NCI-H2227 treated with DMSO at 0.1 percent for 48 hours (cell line): ENCODE measurements at regions not wholly inside any gene's neighbourhood (a gene's known extent, or its start where the extent isn't known, plus 50 kb on each side); places are given as distances from the start of the nearest gene placed in this dataset.

Source experiments
- DNase-seq: peaks from one replicate; lab custom pipeline; 2025; lab: John Stamatoyannopoulos, UW

- no peak for DNase-seq
Observed at GRCh38 chr2:64854773-64855237, 134.4 kb upstream of the SLC1A4 start.

GRCh38 chr2:64857581-64858471 lies 131.4 kb upstream of the SLC1A4 start:
- DNase-seq: no peak

GRCh38 chr2:64858541-64859311 lies 130.5 kb upstream of the SLC1A4 start:
- no peak for DNase-seq

DNA sequence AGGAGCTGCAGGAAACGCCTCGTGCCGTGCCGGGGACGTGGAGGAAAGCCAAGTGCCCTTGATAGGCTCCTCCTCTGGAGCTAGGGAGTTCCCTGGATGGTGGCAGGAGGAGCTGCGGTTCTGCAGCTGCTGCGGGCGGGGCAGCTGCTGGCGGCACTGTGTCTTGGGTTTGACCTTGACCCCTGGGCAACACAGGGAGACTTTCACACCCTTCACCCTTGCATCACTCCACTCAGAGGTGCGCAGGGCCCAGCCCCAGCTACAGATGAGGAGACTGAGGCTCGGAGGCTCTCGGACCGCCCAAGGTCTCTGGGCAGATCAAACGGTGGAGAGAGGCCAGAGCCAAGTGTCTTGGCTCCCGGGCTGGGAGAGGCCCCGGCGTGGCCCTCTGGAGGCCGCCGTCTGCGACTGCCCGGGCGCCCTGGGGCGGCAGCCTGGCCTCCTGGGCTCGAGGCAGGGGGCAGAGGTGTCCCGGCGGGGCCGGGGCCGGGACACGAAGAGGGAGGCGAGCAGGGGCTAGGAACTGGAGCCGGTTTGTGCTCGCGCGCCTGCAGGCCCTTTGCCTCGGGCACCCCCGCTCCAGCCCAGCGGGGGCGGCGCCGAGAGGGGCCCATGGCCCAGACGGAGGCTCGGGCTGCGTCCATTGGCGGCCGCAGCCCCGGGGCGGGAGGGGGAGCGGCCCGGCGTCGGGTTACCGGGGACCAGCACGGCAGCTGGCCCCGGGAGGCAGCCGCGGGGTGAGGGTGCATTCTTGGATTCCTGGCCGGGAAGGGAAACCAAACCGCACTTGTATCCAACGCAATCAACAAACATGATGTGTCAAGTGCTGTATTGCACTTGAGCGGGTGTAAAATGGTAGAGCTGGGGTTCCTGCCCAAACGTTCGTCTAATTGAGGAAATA lies 129.6 kb upstream of the SLC1A4 start:
- no peak for DNase-seq

DNA sequence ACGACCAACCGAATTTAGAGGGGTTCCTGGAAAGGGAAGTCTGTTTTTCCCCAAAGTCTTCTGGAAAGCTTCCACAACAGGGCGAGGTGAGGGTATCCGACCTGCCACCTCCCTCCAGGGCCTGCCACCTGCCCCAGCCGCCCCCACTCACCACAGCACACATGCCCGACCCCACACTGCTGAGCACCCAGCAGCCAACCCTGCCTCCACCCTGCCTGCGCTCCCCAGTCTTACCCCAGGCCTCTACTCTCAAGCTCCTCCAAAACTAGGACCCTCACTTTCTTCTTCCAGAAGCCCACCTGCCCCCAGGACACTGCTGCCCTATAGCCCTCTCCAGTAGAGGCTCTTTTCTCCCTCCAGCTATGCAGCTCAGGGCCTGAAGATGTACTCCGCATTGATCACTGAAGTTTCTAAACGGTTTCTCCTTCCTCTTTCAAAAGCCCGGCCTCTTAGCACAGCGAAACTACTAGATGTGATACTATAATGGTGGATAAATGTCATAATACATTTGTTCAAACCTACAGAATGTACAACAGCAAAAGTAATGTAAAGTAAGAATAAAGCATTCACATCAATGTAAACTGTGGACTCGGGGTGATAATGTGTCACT lies 128.8 kb upstream of the SLC1A4 start:
- no peak for DNase-seq

- no peak for DNase-seq
Observed at GRCh38 chr2:64860936-64861335, 128.3 kb upstream of the SLC1A4 start.

DNA sequence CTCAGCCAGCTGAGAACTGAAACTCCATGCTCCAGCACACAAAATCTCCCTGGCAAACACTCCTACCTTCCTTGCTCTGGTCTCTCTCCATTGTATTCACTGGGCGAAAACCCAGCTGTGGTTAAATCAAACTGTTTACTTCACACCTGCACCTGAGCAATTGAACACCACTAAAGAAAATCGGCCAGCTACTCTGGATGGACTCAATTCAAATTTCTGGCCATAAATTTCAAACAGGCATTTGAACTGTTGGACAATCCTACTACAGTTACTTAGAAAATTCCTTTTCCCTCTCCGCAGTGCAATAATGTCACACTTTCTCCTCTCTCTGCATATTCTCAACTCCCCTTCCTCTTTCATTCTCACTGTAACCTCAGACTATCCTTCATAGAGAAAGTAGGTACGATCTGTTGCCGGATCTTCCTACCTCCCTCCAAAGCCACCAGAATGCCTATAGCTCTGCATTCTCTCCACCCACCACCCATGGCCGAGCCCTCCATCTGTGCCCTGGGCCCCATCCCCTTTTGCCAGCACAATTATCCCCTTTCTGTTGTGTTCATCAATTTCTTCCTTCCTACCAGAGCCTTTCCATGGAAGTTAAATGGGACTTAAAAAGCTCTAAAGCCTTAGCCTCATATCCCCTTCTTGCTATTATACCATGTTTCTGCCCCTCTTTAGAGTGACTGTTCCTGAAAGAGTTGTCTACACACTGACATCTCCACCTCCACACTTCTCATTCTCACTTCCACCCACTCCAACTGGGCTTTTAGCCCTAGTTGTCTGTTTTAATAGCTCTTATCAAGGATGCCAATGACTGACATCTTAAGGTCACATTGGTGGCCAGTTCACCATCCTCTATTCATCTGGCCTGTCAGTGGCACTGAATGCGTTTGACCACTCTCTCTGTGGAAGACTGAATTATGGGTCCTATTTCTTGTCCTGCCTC lies 127.5 kb upstream of the SLC1A4 start:
- no peak for DNase-seq

DNA sequence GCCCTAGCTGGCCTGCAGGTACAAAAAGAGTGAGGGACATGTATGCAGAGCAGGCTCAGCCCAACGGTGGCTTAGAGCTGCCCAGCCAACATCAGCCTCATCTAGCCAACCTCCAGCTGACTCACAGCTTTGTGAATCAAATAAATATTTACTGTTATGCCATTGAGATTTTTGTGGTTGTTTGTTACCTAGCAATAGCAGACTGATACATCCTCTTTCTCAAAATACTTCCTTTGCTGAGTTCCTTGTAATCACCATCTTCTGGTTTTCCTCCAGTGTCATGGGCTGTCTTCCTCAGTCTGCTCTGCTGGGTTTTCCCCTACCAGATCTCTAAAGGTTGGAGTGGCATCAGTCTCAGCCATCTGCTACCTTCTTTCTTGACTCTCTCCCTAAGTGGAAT lies 126.6 kb upstream of the SLC1A4 start:
- no peak for DNase-seq

DNA sequence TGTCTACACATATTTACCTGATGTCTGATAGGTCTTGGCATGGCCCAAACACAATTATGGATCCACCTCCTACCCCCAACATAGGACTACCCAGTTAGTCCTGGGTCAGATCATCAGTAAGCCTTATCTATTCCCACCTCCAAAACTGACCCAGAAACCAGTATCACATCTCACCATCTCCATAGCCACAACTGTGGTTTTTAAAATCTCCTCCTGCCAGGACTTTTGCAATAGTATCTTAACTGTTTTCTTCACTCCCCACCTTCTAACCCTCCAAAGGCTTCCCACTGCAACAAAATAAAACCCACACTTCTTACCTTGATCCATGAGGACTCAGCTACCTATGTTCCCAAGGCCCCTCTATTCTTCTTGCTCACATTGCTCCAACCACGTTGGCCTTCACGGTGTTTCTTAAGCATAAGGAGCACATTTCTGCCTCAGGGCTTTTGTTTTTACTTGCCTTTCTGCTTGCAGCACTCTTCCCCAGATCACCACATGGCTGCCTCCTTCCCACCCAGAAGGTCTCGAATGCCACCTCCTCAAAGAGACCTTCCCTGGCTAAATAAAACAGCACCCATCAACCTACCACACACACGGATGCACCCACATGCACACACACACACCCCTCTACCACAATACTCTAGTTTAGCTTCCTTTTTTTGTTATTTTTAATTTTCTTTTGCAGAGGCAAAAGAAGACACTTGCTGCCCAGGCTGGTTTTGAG lies 125.9 kb upstream of the SLC1A4 start:
- no peak for DNase-seq

DNA sequence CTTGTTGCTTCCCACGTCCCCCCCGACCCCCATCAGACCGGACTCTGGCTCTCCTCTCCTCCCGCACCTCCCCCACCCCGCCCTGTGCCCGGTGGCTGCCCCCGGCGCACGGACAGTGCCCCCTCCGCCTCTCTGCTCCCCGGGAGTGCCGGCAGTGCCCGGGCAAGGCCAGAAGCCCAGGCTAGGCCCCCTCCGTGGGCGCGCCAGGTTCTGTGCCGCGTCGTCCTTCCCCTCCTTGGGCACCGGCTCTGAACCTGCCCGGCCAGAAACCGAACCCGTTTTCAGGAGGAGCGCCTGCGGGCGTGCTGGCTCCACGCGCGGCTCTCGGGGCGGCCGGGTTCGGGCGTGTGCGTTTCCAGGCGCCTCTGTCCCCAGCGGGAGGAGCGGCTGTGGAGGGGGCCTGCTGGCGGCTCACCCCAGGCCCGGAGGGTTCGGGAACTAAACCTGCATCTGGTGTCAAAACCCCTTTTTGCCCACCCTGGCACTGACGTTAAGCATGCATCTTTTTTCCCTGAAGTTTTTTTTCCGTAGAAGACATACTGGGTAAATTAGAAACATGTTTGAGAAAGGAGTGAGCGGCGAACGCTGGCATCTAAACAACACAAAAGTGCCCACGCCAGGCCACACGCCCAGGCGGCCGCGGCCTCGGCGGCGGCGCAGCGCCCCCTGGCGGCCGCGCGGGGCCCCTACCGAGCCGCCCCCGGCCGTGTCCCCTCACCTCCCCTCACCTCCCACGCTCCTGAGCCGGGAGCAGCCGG lies 123.9 kb upstream of the SLC1A4 start:
- peak; percentile 52 for DNase-seq

- DNase-seq: no peak
Observed at GRCh38 chr2:64865831-64866345, 123.3 kb upstream of the SLC1A4 start.

- no peak for DNase-seq
Observed at GRCh38 chr2:64866797-64867196, 122.4 kb upstream of the SLC1A4 start.

DNA sequence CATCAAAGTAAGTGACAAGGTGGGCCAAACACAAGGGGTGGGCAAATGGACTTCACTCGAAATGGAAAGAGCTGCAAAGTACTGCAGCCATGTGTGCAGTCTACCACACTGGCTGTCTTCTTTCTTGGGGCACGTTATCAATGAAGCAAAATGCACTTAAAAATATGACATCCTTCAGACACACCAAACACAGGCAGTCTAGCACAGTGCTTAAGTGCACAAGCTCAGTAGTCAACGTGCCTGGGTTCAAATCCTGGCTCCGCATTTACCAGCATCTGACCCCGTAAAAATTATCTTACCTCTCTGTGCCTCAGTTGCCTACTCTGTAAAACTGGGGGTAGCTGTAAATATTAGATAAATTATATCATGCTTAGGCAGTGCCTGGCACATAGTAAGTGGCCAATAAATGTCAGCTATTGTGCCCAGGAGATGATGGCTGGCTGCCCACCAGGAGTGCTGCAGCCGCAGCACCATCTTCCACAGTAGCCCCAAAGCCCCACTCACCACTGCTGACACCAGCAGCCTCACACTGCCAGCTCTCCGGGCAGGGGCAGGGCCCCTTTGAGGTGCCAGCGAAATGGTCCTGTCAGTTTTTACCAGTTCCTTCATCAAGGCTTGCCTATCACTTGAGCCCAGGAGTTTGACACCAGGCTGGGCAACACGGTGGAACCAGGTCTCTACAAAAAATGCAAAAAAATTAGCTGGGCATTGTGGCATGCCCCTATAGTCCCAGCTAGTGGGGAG lies 121.8 kb upstream of the SLC1A4 start:
- DNase-seq: no peak

GRCh38 chr2:64869126-64869525 lies 120.1 kb upstream of the SLC1A4 start:
- no peak for DNase-seq

DNA sequence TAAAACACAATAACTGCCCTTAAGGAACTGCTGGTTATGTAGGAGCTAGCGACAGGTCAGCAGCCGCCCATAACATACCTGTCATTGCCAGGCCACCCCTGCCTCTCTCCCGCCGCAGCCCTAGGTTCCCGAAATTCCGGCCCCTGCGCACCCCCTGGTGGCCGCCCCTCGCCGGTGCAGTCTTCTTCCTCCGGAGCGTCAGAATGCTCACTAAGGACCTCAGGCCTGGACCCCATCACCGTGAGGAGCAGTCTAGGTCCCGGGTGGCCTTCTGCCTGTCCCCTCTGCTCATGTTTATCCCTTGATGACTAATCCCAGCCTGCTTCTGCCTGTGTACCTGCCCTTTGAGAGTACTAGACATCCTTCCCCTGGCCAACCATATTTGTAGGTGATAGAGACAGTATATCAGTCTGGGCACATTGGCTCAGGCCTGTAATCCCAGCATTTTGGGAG lies 115.7 kb upstream of the SLC1A4 start:
- DNase-seq: peak; percentile 53

- DNase-seq: no peak
Observed at GRCh38 chr2:64874593-64874992, 114.6 kb upstream of the SLC1A4 start.

DNA sequence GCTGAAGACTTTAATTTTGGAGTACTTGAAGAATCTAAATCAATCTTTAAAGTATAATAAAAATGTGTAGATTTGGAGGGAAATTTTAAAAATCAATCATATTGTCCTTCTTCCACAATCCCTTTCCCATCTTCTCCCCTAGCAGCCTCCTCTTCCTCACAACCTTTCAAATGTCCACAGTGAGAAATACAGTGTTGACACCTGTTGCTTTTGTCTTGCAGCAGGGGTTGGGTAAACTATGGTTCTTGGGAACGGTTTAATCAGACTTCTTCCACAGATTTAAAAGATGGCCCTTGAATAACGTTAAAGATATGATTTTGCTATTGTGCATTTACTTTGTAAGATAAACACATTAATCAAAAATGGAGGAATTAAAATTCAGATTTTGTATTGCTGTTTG lies 113.8 kb upstream of the SLC1A4 start:
- no peak for DNase-seq

DNA sequence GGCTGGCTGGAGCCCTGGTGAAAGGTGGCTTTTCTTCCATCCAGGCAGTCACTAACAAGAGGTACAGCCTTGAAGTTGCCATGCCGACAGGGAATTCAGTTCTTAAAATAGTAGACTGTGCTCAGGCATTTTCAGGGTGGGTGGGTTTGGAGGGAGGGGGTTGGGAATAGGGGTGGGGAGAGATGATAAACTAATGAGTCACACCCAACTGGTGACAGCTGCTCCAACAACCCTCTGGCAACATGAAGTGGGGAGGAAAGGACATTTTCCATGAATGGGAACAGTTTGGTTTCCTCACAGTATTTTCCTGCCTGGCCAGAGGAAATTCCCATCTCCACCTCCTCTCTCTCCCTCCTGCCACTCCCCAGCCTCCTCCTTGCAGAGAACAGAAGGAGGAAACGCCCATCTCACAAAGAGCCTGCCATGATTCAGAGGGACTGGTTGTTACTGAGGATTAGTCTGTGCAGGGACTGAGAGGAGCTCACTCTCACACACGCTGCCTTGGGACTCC lies 113.0 kb upstream of the SLC1A4 start:
- peak; percentile 93 for DNase-seq
